SHP77 (cell line): ENCODE measurements at regions not wholly inside any gene's neighbourhood (a gene's known extent, or its start where the extent isn't known, plus 50 kb on each side); places are given as distances from the start of the nearest gene placed in this dataset.
"Not testable (repeated sequence)": the region's sequence is repeated elsewhere in the genome, so short reads cannot be mapped to it uniquely, and the experiment has no call there.

Experiments used
- DNase-seq, 2 experiments: peaks; one replicate each; lab custom pipeline; 2025; lab: John Stamatoyannopoulos, UW

DNA sequence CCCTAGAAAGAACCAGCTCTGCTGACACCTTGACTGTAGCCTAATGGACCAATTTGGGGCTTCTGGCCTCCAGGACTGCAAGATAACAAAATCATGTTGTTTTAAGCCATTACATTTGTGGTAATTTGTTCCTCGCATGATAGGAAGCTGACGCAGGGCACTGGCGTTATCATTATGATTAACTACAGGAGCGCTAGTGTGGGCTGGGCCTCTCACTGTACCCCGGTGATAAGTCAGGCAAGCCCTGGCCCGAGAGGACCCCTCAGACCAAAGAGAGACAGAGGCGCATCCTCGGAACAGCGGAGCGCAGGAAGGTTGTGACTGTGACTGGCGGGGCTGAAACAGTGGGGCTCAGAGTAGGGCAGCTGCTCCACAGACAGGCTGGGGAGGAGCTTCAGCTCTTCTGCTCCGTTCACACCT lies 150.3 kb upstream of the CHST15 start:
- no peak for DNase-seq

DNA sequence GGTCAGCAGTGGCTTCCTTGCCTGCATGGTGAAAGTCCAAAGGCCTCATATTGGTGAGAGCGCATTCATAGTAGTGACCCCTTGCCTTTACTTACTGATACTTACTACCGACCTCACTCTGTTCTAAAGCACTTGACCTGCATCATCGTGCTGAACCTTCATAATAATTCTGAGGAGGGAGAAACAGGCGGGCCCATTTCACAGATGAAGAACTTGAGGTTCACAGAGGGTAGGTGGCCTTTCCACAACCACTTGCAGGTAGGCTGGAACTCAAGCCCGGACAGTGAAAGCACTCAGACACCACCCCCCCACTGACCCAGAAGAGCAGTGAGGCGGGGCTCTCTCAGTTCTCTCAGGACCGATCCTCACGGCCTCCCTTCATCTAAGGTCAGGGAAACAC lies 149.4 kb upstream of the CHST15 start:
- no peak for DNase-seq

DNA sequence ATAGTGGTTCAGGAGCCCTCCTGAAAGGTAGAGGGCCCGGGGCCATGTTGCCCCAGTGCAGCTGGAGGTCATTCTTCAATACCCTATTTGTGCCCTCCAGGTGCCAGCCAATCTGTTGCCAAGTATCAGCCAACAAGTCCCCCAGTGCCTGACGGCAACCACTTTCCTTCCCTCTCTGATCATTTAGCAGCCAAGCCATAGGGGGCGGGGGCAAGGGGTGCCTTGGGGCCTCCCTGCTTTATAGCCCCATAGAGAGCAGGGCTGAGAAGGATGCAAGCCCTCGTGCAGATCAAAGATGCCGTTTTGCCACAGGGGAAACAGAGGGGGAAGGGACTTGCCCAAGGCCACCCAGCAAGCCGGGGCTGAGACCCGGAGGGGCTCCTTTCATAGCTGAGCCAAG lies 149.0 kb upstream of the CHST15 start:
- no peak for DNase-seq

GRCh38 chr10:124241510-124241909 lies 148.1 kb upstream of the CHST15 start:
- DNase-seq = not testable (repeated sequence)

GRCh38 chr10:124240839-124241291 lies 147.5 kb upstream of the CHST15 start:
- no peak for DNase-seq

DNA sequence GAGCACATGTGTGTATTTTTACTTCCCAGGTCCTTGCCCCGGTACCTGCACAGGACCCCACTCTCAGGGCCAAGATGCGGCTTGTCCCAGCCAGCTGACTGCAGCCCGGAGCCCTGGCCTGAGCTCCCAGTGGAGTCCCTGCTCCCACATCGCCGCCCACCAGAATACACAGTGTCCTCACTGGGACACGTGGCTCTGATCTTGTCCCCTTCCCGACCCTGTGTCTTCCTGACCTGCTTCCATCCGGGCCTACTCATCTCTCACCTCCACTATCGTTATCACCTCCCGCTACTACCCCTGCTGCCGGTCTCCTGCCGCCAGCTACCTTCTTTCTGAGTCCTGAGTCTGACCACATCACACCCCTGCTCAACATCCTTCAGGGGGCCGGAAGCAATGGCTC lies 146.3 kb upstream of the CHST15 start:
- DNase-seq = no peak

DNA sequence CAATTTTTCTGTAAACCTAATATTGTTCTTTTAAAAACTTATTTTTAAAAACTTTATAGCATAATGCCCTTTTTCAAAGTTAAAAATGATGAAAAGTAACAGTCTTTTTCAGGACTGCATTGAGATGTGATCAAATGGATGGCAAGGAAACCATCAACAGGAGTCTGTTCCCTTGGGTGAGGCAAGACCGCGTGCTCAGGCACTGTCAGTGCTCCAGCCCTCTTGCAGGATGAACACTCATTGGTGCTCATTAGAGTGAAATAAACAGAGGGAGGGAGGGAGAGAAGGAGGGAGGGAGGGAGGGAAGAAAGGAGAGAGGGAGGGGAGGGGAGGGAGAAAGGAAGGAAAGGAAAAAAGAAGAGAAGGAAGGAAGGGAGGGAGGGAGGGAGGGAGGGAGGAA lies 145.7 kb upstream of the CHST15 start:
- DNase-seq = no peak

- no peak for DNase-seq
Measured at GRCh38 chr10:124238367-124238766, 145.0 kb upstream of the CHST15 start.

GRCh38 chr10:124237282-124237961 lies 144.0 kb upstream of the CHST15 start:
- no peak for DNase-seq

DNA sequence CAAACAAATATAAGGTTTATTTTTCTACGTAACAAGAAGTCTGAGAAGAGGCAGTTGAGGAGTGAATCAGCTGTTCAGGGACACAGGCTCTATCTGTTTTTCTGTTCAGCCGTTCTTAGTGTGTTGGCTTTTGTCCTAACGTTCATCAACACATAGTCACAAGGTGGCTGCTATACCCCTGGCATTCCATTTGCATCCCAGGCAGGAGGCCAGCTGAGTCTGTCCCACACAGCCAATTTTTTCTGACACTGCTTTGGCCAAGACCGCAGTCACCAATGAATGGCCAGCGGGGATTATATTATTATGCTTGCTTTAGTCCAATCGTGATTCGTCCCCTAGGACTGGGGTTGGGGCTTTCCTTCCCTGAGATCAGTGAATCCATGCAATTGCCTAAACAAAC lies 143.4 kb upstream of the CHST15 start:
- no peak for DNase-seq

DNA sequence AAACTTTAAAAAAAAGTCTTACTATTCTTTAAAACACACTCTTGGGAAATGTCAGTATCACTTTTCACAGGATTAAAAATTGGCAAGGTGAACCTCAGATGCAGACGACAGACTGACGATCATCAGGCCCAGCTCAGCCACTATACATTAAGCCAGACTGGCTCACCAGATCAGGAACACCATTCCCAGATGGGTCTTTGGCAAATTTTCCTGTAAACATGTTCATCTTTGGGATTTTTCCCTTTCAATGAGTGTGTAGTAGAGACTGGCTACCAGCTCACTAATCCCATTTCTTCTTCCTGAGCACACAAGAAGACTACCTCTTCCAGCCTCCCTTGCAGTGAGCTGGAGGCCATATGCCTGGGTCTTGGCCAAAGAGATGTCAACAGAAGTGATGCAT lies 142.7 kb upstream of the CHST15 start:
- no peak for DNase-seq

DNA sequence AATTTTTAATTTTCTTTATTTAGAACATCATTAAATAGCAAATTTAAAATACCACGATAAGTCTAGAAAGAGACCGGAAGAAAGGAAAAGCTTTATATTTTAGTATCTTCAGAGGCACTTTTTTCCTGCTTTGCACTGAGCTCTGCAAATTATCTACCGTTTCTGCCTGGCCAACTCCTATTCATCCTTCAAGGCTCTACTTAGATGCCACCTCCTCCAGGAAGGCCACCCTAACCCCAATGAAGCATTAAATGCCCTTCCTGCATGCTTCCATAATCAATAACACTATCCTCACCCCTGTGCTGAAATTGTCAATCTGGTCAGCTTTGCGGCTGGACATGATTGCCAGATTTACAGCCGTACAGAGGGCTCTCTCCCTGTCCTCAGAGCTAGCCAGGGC lies 141.8 kb upstream of the CHST15 start:
- no peak for DNase-seq

DNA sequence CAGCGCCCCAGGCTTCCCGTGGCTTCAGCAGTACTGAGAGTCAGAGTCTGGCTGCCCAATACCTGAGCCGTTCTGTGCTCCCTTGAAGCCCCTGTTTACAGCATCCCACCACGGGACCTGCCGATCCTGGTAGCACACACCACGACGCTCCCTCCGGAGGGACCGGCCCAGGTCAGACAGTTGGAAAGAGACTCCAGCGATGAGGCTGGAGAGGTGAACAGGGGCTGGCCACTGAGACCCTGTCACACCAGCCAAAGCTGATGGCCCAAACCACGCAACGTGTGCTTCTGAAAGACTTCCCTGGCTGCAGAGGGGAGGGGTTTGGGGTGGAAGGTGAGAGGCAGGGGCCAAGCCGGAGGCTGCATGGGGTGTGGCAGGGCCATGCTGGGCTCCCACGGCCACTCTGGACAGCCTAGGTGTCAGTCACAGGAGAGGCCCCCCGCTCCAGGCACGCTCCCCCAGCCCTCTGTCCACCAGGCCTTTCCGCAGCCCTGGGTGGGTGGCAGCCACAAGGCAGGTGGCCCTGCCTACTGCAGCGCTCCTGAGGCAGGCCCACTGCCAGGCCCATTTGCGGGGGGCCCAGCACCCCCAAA lies 140.2 kb upstream of the CHST15 start:
- DNase-seq = no peak

- no peak for DNase-seq
Measured at GRCh38 chr10:124232686-124233545, 139.5 kb upstream of the CHST15 start.

DNA sequence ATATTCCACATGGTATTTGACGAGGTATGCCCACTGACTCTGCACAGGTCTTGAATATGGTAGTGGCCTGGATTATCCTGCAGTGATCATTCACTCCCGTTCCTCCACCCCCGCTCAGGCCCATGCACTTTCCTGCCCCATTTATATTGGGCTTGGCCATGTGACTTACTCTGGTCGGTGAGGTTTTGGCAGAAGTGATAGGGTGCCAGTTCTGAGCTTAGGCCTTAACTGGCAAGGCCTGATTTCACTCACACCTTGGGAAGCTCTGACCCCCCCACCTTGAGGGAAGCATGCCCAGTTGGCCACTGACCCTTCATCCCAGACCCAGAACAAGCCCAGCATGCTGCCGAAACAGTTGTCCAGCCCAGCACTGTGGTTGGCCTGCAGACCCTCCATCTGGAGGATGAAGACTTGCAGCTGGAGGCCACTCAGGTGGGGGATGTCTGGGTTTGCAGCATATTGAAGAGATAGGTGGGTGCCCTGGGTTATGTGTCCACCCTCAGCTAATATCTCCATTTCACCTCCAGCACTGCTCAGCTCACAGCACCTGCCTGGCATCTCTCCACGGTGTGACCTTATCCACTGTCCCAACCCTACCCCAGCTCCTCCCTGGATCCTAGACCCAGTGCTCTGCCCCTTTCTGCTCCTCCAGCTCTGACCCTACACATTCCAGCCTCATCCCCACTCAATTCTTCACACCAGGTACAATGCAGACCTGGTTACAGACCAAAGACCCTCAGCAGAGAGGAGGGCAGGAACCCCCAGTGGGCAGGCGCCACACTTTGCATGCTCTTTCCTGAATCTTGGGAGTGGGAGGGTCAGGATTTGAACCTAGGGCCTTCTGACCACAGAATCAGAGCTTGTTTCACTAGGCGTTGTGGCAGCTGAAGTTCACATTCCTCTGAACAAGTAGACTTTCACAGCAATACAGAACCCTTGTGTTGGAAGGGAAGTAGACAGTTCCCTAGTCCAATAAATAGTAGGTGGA lies 138.1 kb upstream of the CHST15 start:
- no peak for DNase-seq

- DNase-seq = no peak
Measured at GRCh38 chr10:124230635-124231167, 137.3 kb upstream of the CHST15 start.

- DNase-seq = no peak
Measured at GRCh38 chr10:124229989-124230634, 136.7 kb upstream of the CHST15 start.

- DNase-seq = no peak
Measured at GRCh38 chr10:124229201-124229988, 136.0 kb upstream of the CHST15 start.

DNA sequence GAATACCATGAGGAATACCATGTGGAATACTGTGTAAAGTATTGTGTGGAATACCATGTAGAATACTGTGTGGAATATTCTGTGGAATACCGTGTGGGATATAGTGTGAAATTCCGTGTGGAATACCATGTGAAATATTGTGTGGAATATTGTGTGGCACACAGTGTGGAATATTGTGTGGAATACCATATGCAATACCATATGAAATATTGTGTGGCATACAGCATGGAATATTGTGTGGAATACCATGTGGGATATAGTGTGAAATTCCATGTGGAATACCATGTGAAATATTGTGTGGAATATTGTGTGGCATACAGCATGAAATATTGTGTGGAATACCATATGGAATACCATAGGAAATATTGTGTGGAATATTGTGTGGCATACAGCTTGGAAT lies 135.1 kb upstream of the CHST15 start:
- no peak for DNase-seq

- no peak for DNase-seq
Measured at GRCh38 chr10:124227988-124228387, 134.6 kb upstream of the CHST15 start.
